Effector memory CD4-positive, alpha-beta T cell (primary cell): ENCODE measurements at regions not wholly inside any gene's neighbourhood (a gene's known extent, or its start where the extent isn't known, plus 50 kb on each side); places are given as distances from the start of the nearest gene placed in this dataset.

Experiments used
- DNase-seq, 3 donors: peaks; one replicate each; pipeline ENCODE4 v3.0.0-alpha.2; 2020
- H3K27ac ChIP-seq: 2 replicates; pipeline ENCODE4 v1.7.0; 2013; ENCODE audit warnings: mild to moderate bottlenecking, low read length, moderate library complexity; ENCODE audit not compliant: insufficient read depth, poor library complexity, severe bottlenecking
- H3K27me3 ChIP-seq: replicated peaks from 2 replicates; pipeline ENCODE4 v1.7.0; 2013; ENCODE audit warnings: mild to moderate bottlenecking, low read length; ENCODE audit not compliant: insufficient read depth, control insufficient read depth, poor library complexity, severe bottlenecking
- H3K36me3 ChIP-seq: 2 replicates; pipeline ENCODE4 v1.7.0; 2013; ENCODE audit warnings: mild to moderate bottlenecking, low read length, moderate library complexity; ENCODE audit not compliant: control insufficient read depth, insufficient read depth
- H3K4me1 ChIP-seq: 2 replicates; pipeline ENCODE4 v1.7.0; 2013; ENCODE audit warnings: low read length, mild to moderate bottlenecking; ENCODE audit not compliant: control insufficient read depth, insufficient read depth, poor library complexity, severe bottlenecking
- H3K4me3 ChIP-seq: 2 replicates; pipeline ENCODE4 v1.7.0; 2013; ENCODE audit warnings: low read length, low read depth, mild to moderate bottlenecking; ENCODE audit not compliant: insufficient read depth, poor library complexity, severe bottlenecking
- H3K9me3 ChIP-seq: 2 replicates; pipeline ENCODE4 v1.7.0; 2013; ENCODE audit warnings: mild to moderate bottlenecking, low read length, moderate library complexity; ENCODE audit not compliant: control insufficient read depth

- H3K36me3 ChIP-seq, result no peaks in the 10 kb centered on the region
- no peak for DNase-seq
- no peak overlapping the region for H3K27ac ChIP-seq
- H3K4me3 ChIP-seq, result no peak overlapping the region
- H3K27me3 ChIP-seq, result no peaks in the 10 kb centered on the region
- no peaks in the 10 kb centered on the region for H3K4me1 ChIP-seq
- no peaks in the 10 kb centered on the region for H3K9me3 ChIP-seq
These were observed 245.7 kb upstream of the FOXK1 start for GRCh38 chr7:4436361-4436895.

- Histone ChIP-seq H3K9me3 (no peaks in the 10 kb centered on the region), H3K27me3 (no peaks in the 10 kb centered on the region), H3K4me3 (no peak overlapping the region), H3K27ac (no peak overlapping the region), H3K36me3 (no peaks in the 10 kb centered on the region), H3K4me1 (no peaks in the 10 kb centered on the region)
- no peak for DNase-seq
These were observed 245.2 kb upstream of the FOXK1 start for GRCh38 chr7:4436936-4437335.

DNA sequence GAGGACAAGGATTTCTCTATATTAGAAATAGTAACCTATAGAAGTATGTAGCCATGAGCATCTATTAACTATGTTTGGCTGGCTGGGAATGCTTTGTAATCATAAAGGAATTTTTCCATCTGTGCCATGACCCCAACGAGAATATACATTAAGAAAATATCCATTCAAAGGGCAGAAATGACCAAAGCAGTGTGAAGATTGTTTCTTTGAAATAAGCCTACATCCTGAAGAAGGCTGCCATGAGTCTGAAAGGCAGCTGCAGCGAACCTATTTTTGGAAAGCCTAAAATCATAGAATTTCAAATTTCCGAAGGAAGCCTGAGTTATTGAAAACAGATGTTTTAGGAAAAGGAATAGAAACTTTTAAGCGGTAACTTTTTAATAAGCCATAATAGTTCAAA lies 244.2 kb upstream of the FOXK1 start:
- no peak for DNase-seq
- Histone ChIP-seq H3K4me1 (no peaks in the 10 kb centered on the region), H3K9me3 (no peaks in the 10 kb centered on the region), H3K36me3 (no peaks in the 10 kb centered on the region), H3K27me3 (no peaks in the 10 kb centered on the region), H3K27ac (no peak overlapping the region), H3K4me3 (no peak overlapping the region)

GRCh38 chr7:4438723-4439245 lies 243.3 kb upstream of the FOXK1 start:
- Histone ChIP-seq H3K4me1 (no peaks in the 10 kb centered on the region), H3K4me3 (no peak overlapping the region), H3K36me3 (no peaks in the 10 kb centered on the region), H3K9me3 (no peaks in the 10 kb centered on the region), H3K27ac (no peak overlapping the region), H3K27me3 (no peaks in the 10 kb centered on the region)
- DNase-seq, result no peak

- Histone ChIP-seq H3K27me3 (no peaks in the 10 kb centered on the region), H3K36me3 (no peaks in the 10 kb centered on the region), H3K27ac (no peak overlapping the region), H3K4me1 (no peaks in the 10 kb centered on the region), H3K4me3 (no peak overlapping the region), H3K9me3 (no peaks in the 10 kb centered on the region)
- no peak for DNase-seq
These were observed 242.7 kb upstream of the FOXK1 start for GRCh38 chr7:4439444-4439843.

GRCh38 chr7:4444106-4444505 lies 238.0 kb upstream of the FOXK1 start:
- Histone ChIP-seq H3K9me3 (no peaks in the 10 kb centered on the region), H3K27me3 (no peaks in the 10 kb centered on the region), H3K4me1 (no peaks in the 10 kb centered on the region), H3K36me3 (no peaks in the 10 kb centered on the region), H3K27ac (no peak overlapping the region), H3K4me3 (no peak overlapping the region)
- no peak for DNase-seq

GRCh38 chr7:4445777-4446176 lies 236.3 kb upstream of the FOXK1 start:
- Histone ChIP-seq H3K27me3 (no peaks in the 10 kb centered on the region), H3K4me3 (no peak overlapping the region), H3K27ac (no peak overlapping the region), H3K36me3 (no peaks in the 10 kb centered on the region), H3K4me1 (no peaks in the 10 kb centered on the region), H3K9me3 (no peaks in the 10 kb centered on the region)
- no peak for DNase-seq

DNA sequence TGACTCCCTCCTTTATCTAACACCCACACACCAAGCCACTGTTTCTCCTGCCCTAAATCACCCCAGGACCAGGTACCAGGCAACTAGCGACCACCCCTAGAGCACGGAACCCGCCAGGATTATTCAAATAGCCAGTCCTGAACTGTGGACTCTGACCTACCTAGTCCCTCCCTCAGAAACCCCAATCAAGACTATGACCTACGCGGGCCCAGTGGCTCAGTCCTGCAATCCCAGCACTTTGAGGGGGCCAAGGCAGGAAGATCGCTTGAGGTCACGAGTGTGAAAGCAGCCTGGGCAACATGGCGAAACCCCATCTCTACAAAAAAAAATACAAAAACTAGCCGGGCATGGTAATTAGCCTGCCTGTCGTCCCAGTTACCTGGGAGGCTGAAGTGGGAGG lies 232.8 kb upstream of the FOXK1 start:
- Histone ChIP-seq H3K4me3 (no peak overlapping the region), H3K4me1 (no peaks in the 10 kb centered on the region), H3K27me3 (no peaks in the 10 kb centered on the region), H3K9me3 (no peaks in the 10 kb centered on the region), H3K36me3 (no peaks in the 10 kb centered on the region), H3K27ac (no peak overlapping the region)
- no peak for DNase-seq

DNA sequence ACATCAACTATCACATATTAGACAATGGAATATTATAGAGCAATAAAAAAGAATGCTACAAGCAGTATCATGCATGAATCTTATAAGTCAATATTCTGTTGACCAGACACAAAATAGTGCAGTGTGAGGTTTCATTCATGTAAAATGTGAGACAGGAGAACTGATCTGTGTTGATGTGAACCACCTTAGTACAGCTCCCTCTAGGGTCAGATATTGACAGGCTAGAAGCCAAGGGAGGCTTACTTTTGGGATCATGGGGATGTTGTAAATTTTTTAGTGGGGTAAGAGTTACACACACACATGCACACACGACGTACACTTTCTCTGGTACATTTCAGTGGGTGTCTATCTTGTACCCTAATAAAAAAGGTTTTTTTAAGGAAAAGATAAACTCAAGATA lies 231.6 kb upstream of the FOXK1 start:
- no peaks in the 10 kb centered on the region for H3K27me3 ChIP-seq
- H3K4me1 ChIP-seq, result no peaks in the 10 kb centered on the region
- DNase-seq, result no peak
- H3K36me3 ChIP-seq, result no peaks in the 10 kb centered on the region
- H3K9me3 ChIP-seq, result no peaks in the 10 kb centered on the region
- no peak overlapping the region for H3K4me3 ChIP-seq
- H3K27ac ChIP-seq, result no peak overlapping the region

DNA sequence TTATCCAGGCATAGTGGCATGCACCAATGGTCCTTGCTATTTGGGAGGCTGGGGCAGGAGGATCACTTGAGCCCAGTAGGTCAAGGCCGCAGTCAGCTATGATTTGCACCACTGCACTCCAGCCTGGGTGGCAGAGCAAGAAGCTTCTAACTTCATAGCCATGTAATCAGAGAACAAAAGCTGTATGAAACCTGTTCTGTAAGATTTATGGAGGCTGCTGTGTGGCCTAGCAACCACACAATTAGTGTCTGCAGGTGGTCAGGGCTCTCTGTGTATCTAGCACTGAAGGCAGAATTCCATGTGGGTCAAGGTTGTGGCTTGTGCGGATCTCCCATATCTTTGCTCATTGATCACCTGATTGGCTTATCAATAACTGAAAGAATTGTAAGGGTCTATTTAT lies 221.5 kb upstream of the FOXK1 start:
- no peak for DNase-seq
- Histone ChIP-seq H3K4me3 (no peak overlapping the region), H3K27me3 (no peaks in the 10 kb centered on the region), H3K27ac (no peak overlapping the region), H3K9me3 (no peaks in the 10 kb centered on the region), H3K36me3 (no peaks in the 10 kb centered on the region), H3K4me1 (no peaks in the 10 kb centered on the region)
